ENCODE measurements at regions not wholly inside any gene's neighbourhood (a gene's known extent, or its start where the extent isn't known, plus 50 kb on each side); places are given as distances from the start of the nearest gene placed in this dataset.

- Mint-ChIP-seq H3K9me3 (ENCODE audit: low read depth) (no peaks in the 10 kb centered on the region), H3K4me1 (ENCODE audit: low read depth) (no peaks in the 10 kb centered on the region), H3K36me3 (no peaks in the 10 kb centered on the region), H3K27me3 (no peaks in the 10 kb centered on the region), H3K4me3 (no peak overlapping the region), H3K27ac (no peak overlapping the region)
These were observed 51.9 kb downstream of the CEBPB start for GRCh38 chr20:50242548-50242862.

GRCh38 chr20:50242863-50243609, 52.4 kb downstream of the CEBPB start:
- H3K27ac Mint-ChIP-seq: no peak overlapping the region
- H3K4me1 Mint-ChIP-seq (ENCODE audit: low read depth): no peaks in the 10 kb centered on the region
- no peaks in the 10 kb centered on the region for H3K36me3 Mint-ChIP-seq

GRCh38 chr20:50243610-50244351, 53.2 kb downstream of the CEBPB start:
- Mint-ChIP-seq H3K36me3 (no peaks in the 10 kb centered on the region), H3K9me3 (ENCODE audit: low read depth) (no peaks in the 10 kb centered on the region), H3K4me3 (no peak overlapping the region), H3K27ac (no peak overlapping the region), H3K4me1 (ENCODE audit: low read depth) (no peaks in the 10 kb centered on the region), H3K27me3 (no peaks in the 10 kb centered on the region)

More at GRCh38 chr20:50242863-50243609, 52.4 kb downstream of the CEBPB start:
- Mint-ChIP-seq H3K4me3 (no peak overlapping the region), H3K27me3 (no peaks in the 10 kb centered on the region), H3K9me3 (ENCODE audit: low read depth) (no peaks in the 10 kb centered on the region)

- H3K4me1 Mint-ChIP-seq (ENCODE audit: low read depth): no peaks in the 10 kb centered on the region
- H3K27me3 Mint-ChIP-seq: no peaks in the 10 kb centered on the region
- H3K36me3 Mint-ChIP-seq: no peaks in the 10 kb centered on the region
- no peak overlapping the region for H3K27ac Mint-ChIP-seq
- H3K9me3 Mint-ChIP-seq (ENCODE audit: low read depth): no peaks in the 10 kb centered on the region
- no peak overlapping the region for H3K4me3 Mint-ChIP-seq
These were observed 53.9 kb downstream of the CEBPB start for GRCh38 chr20:50244352-50245149.

- Mint-ChIP-seq H3K27me3 (no peaks in the 10 kb centered on the region), H3K4me1 (ENCODE audit: low read depth) (no peaks in the 10 kb centered on the region), H3K36me3 (no peaks in the 10 kb centered on the region), H3K9me3 (ENCODE audit: low read depth) (no peaks in the 10 kb centered on the region), H3K4me3 (no peak overlapping the region), H3K27ac (no peak overlapping the region)
These were observed 55.1 kb downstream of the CEBPB start for GRCh38 chr20:50245498-50246366.

GRCh38 chr20:50246367-50247195, 56.0 kb downstream of the CEBPB start:
- H3K9me3 Mint-ChIP-seq (ENCODE audit: low read depth): no peaks in the 10 kb centered on the region
- no peak overlapping the region for H3K27ac Mint-ChIP-seq
- no peaks in the 10 kb centered on the region for H3K4me1 Mint-ChIP-seq (ENCODE audit: low read depth)
- no peaks in the 10 kb centered on the region for H3K36me3 Mint-ChIP-seq
- H3K27me3 Mint-ChIP-seq: no peaks in the 10 kb centered on the region
- H3K4me3 Mint-ChIP-seq: no peak overlapping the region

- Mint-ChIP-seq H3K4me3 (no peak overlapping the region), H3K27me3 (no peaks in the 10 kb centered on the region), H3K4me1 (ENCODE audit: low read depth) (no peaks in the 10 kb centered on the region), H3K36me3 (no peaks in the 10 kb centered on the region), H3K9me3 (ENCODE audit: low read depth) (no peaks in the 10 kb centered on the region), H3K27ac (no peak overlapping the region)
These were observed 56.8 kb downstream of the CEBPB start for GRCh38 chr20:50247196-50248094.

- Mint-ChIP-seq H3K27me3 (peaks cover 2% of the 10 kb centered on the region), H3K4me1 (ENCODE audit: low read depth) (no peaks in the 10 kb centered on the region), H3K27ac (no peak overlapping the region), H3K4me3 (no peak overlapping the region), H3K36me3 (no peaks in the 10 kb centered on the region), H3K9me3 (ENCODE audit: low read depth) (no peaks in the 10 kb centered on the region)
These were observed 57.5 kb downstream of the CEBPB start for GRCh38 chr20:50248104-50248641.

- Mint-ChIP-seq H3K27me3 (peaks cover 2% of the 10 kb centered on the region), H3K36me3 (no peaks in the 10 kb centered on the region), H3K9me3 (ENCODE audit: low read depth) (no peaks in the 10 kb centered on the region), H3K4me3 (no peak overlapping the region), H3K4me1 (ENCODE audit: low read depth) (no peaks in the 10 kb centered on the region), H3K27ac (no peak overlapping the region)
These were observed 59.1 kb downstream of the CEBPB start for GRCh38 chr20:50249447-50250388.

GRCh38 chr20:50250679-50251382, 60.2 kb downstream of the CEBPB start:
- H3K27ac Mint-ChIP-seq: no peak overlapping the region
- peaks cover 2% of the 10 kb centered on the region for H3K27me3 Mint-ChIP-seq
- H3K4me3 Mint-ChIP-seq: no peak overlapping the region
- no peaks in the 10 kb centered on the region for H3K36me3 Mint-ChIP-seq
- H3K9me3 Mint-ChIP-seq (ENCODE audit: low read depth): no peaks in the 10 kb centered on the region
- no peaks in the 10 kb centered on the region for H3K4me1 Mint-ChIP-seq (ENCODE audit: low read depth)

- Mint-ChIP-seq H3K27ac (no peak overlapping the region), H3K36me3 (no peaks in the 10 kb centered on the region), H3K4me3 (no peak overlapping the region), H3K9me3 (ENCODE audit: low read depth) (no peaks in the 10 kb centered on the region), H3K4me1 (ENCODE audit: low read depth) (no peaks in the 10 kb centered on the region), H3K27me3 (peaks cover 2% of the 10 kb centered on the region)
These were observed 60.7 kb downstream of the CEBPB start for GRCh38 chr20:50251383-50251748.

All from activated naive CD8-positive, alpha-beta T cell (primary cell).